Fibroblast of villous mesenchyme (primary cell): ENCODE measurements at regions not wholly inside any gene's neighbourhood (a gene's known extent, or its start where the extent isn't known, plus 50 kb on each side); places are given as distances from the start of the nearest gene placed in this dataset.
A peak's percentile ranks its signal among the peaks of the same experiment; 100 is the strongest.

Source experiments
- DNase-seq: peaks from one replicate; pipeline ENCODE4 v3.0.0-alpha.2; 2010; ENCODE audit warnings: low read depth
- H3K4me3 ChIP-seq: 2 replicates; pipeline ENCODE4 v1.5.1; 2011; ENCODE audit warnings: low read depth, mild to moderate bottlenecking, low read length
- CTCF ChIP-seq: IDR thresholded peaks from 2 replicates; pipeline ENCODE4 v1.5.1; 2012; ENCODE audit warnings: low read depth, mild to moderate bottlenecking, low read length; ENCODE audit not compliant: insufficient read depth

GRCh38 chr14:53879022-53879686 is 77.5 kb downstream of the BMP4 start:
- no peak for TF ChIP-seq CTCF

GRCh38 chr14:53875324-53875897 is 81.2 kb downstream of the BMP4 start:
- H3K4me3 ChIP-seq = no peak overlapping the region
- no peak for TF ChIP-seq CTCF
- DNase-seq = peak; percentile 71

More at GRCh38 chr14:53879022-53879686, 77.5 kb downstream of the BMP4 start:
- H3K4me3 ChIP-seq = no peak overlapping the region
- no peak for DNase-seq

- no peak for DNase-seq
- H3K4me3 ChIP-seq = no peak overlapping the region
- TF ChIP-seq CTCF = no peak
These were observed 81.9 kb downstream of the BMP4 start for GRCh38 chr14:53874704-53875103.

GRCh38 chr14:53872681-53873089 is 83.9 kb downstream of the BMP4 start:
- no peak for TF ChIP-seq CTCF
- peak; percentile 39 for DNase-seq
- no peak overlapping the region for H3K4me3 ChIP-seq

GRCh38 chr14:53871951-53872350 is 84.7 kb downstream of the BMP4 start:
- no peak for DNase-seq
- no peak overlapping the region for H3K4me3 ChIP-seq
- TF ChIP-seq CTCF = no peak

- TF ChIP-seq CTCF = no peak
- no peak overlapping the region for H3K4me3 ChIP-seq
- no peak for DNase-seq
These were observed 85.6 kb downstream of the BMP4 start for GRCh38 chr14:53871011-53871410.

GRCh38 chr14:53865711-53866110 is 90.9 kb downstream of the BMP4 start:
- no peak overlapping the region for H3K4me3 ChIP-seq
- no peak for TF ChIP-seq CTCF
- peak; percentile 44 for DNase-seq
